NCI-H1105 treated with DMSO at 0.1 percent for 48 hours (cell line): ENCODE measurements at regions not wholly inside any gene's neighbourhood (a gene's known extent, or its start where the extent isn't known, plus 50 kb on each side); places are given as distances from the start of the nearest gene placed in this dataset.
"Not testable (repeated sequence)": the region's sequence is repeated elsewhere in the genome, so short reads cannot be mapped to it uniquely, and the experiment has no call there.

ENCODE experiments used
- DNase-seq: peaks from one replicate; lab custom pipeline; 2025; lab: John Stamatoyannopoulos, UW

DNA sequence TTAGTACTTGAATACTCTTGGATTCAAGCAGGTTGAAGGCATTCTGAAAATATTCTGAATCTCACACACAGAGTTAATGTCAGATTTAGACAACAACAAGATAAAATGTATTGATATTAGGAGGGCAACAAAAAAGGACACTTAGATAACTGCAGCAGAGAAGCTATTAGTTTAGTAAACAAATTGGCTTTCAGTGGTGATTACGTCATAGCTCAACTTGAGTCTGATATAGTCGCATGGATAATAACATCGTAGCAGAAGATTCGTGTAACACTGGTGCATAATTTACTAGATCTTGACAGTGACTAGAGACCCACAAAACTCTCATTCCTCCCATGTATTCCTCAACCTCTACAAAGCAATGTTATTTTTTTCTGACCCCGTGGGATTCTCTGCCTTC, 268.3 kb downstream of the KCNJ2 start:
- no peak for DNase-seq

- no peak for DNase-seq
These were observed 277.1 kb downstream of the KCNJ2 start for GRCh38 chr17:70446446-70446845.

GRCh38 chr17:70447588-70447987, 278.3 kb downstream of the KCNJ2 start:
- no peak for DNase-seq

- DNase-seq = not testable (repeated sequence)
These were observed 283.7 kb downstream of the KCNJ2 start for GRCh38 chr17:70453075-70453474.

DNA sequence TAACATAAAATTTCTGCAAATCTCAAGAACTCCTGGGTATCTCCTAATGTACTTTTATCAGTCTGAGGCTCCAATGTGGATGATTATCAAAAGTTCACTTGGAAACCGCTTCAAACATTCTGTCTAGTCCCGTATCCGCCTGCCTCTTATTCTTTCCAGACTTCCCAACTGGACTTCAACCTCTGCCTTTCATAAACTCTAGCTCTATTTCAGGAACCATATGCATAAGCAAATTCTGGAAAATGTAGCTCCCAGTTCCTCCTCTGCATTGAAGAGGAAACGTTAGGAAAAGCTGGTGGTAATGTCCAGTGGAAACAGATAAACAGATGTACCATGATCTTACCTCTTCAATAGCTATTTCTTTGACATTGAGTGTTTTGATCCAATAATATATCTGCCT, 285.0 kb downstream of the KCNJ2 start:
- DNase-seq = no peak

- DNase-seq = no peak
These were observed 285.6 kb downstream of the KCNJ2 start for GRCh38 chr17:70454908-70455307.

- DNase-seq = no peak
These were observed 295.7 kb downstream of the KCNJ2 start for GRCh38 chr17:70464995-70465394.

DNA sequence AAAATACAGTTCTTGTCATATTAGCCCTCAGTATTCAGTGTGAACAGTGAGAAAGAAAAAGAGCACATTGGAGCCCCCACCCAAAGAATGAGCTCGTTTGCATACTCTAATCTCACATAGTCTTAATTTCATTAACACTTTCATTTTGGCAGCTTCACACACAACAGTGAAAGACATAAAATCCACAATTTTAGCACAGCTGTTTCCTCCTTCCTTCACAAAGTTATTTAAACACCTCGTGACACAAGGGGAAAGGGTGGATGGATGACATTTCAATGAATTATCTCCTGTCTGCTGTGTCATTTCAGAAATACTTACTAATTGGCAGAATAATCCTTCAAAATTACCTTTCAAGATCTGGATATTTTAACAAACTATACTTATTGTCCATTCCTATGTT, 299.3 kb downstream of the KCNJ2 start:
- DNase-seq = no peak

DNA sequence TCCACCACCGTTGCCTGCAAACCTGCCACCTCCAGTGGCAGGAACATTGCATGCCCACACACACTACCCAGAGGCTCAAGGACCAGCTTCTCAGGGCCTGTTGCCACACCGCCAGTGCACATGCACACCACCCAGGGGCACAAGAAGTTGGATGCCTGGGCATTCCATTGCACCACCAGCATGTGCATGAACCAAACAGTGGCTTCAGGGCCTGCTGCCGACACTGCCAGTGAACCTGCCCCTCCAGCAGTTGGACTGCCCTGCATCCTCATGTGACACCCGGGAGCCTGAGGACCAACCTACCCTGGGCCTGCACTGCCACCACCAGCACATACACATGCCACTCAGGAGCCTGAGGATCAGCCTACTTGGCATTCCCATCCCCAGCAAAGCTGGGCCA, 303.7 kb downstream of the KCNJ2 start:
- no peak for DNase-seq

DNA sequence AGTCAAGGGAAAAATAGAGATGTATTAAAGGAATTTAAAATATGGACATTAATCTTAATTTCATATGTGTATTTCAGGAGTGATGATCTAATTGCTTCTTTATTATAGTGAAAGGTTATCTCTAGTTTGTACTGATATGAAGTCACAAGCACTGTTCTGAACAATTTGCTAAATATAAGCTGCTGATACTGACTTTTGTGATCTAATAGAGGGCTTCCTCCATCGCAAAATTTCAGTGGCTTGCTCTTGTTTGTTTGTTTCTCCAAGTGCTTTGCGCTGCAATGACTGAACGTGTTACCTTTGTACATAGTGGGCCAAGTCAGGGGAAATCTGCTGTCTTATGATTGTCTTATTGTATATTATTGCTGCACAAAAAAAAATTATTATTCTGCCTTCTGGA, 307.0 kb downstream of the KCNJ2 start:
- no peak for DNase-seq

DNA sequence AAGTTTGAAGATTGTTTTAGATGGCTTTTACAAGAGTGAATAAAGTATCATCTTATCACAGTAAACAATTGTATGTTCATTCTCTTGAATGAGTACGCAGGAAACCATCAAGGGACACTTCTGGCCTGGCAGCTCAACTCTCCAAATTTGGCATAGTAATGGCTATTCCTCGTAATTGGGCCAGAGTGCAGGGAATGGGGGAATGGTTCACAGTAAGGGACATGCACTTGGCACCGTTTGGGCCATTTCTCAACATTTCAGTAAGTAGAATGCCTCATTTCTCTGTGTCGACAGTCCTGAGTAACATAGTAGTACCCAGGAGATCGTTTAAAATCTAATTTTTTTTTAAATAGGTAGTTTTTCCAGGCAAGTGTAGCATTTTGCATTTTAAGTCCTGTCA, 309.6 kb downstream of the KCNJ2 start:
- DNase-seq = no peak

GRCh38 chr17:70479779-70480178, 310.4 kb downstream of the KCNJ2 start:
- no peak for DNase-seq

GRCh38 chr17:70483624-70484023, 314.3 kb downstream of the KCNJ2 start:
- no peak for DNase-seq

DNA sequence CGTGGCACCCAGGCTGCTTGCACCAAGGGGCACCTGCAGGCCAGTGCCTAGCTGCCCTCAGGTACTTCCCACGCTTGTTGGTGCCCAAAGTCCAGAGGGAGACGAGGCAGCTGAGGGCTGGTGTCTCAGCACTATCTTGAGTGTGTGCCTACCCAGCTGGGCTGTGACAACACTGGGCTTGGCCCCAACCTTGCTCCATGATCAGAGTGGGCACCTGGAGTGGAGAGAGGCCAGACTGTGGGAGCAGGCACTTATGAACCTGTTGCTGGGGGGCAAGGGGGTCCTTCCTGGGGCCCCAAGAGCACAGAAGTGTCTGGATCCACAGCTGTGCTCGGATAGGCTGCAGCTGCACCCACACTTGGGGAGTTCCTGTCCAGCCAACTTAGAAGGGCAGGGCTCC, 314.7 kb downstream of the KCNJ2 start:
- DNase-seq = no peak

GRCh38 chr17:70484496-70484895, 315.2 kb downstream of the KCNJ2 start:
- DNase-seq = no peak

GRCh38 chr17:70492368-70492767, 323.0 kb downstream of the KCNJ2 start:
- no peak for DNase-seq

GRCh38 chr17:70493277-70493874, 324.0 kb downstream of the KCNJ2 start:
- DNase-seq = no peak

DNA sequence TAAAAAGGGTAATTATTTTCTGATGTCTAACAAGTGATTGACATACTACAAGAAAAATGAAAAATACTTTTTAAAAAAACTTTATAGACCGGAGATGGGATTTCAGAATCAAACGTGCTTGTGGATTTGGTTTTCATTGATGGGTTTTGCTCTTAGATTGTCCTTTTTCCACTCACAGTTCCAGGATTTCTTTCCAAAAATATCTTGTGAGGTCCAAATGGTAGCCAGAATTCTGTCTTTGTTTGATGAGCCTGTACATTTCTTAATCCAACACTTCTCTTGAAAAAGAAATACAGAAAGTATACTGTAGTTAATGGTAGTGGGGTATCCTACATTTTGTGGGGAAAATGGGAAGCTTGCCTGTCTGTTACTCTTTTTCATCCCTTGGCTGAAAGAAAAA, 329.3 kb downstream of the KCNJ2 start:
- no peak for DNase-seq

DNA sequence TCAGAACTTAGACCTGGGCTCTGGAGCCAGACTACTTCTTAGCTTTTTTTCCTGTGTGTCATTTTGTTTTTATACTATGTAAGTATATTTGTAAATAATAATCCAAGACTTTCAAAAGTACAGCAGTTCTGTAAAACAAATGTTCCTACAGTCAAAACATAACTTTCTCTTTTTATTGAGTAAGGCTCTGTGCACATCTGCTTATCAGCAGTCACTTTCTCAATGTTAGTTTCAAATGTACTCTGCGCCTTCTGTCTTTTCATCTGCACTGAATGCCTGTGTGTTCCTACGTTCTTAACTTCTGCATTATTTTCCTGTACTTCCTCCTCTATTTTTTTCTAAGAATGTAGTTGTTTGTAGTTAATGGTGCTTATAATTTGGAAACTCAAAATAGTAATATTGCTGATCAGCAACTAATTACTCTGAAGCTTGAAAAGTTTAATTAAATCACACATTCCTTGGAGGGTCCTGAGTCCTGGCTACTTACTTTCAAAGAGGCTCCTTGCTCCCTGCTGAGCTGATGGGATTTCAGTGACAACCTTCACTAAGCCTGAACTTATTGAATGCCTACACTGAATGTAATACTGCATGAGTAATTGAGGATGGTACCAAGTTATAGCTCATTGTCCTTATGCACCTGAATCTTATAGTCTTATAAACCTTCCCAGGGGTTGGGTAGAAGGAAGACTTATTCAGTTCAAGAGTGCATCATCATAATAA, 329.9 kb downstream of the KCNJ2 start:
- DNase-seq = no peak

GRCh38 chr17:70503449-70503848, 334.1 kb downstream of the KCNJ2 start:
- no peak for DNase-seq

DNA sequence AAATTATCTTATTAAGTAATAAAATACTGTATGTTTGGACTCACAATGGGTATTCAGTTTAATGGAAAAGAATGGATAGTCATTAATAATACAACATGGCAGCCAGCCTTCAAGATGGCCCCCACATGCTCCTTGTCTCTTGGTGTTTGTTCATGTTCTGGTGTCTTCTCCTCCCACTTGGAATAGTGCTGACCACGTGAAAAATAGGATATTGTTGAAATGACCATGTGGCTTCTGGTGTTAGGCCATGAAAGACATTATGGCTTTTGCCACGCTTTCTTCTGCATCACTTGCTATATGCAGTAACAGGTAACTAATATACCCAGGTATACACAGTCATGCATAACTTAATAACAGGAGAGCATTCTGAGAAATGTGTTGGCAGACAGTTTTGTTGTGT, 341.0 kb downstream of the KCNJ2 start:
- DNase-seq = no peak

GRCh38 chr17:70517816-70518215, 348.5 kb downstream of the KCNJ2 start:
- no peak for DNase-seq

GRCh38 chr17:70519300-70519699, 350.0 kb downstream of the KCNJ2 start:
- DNase-seq = no peak

- DNase-seq = no peak
These were observed 351.1 kb downstream of the KCNJ2 start for GRCh38 chr17:70520447-70520846.
